ENCODE measurements at regions not wholly inside any gene's neighbourhood (a gene's known extent, or its start where the extent isn't known, plus 50 kb on each side); places are given as distances from the start of the nearest gene placed in this dataset.
"Not testable (repeated sequence)": the region's sequence is repeated elsewhere in the genome, so short reads cannot be mapped to it uniquely, and the experiment has no call there.

- no peak for DNase-seq
These were observed 56.3 kb upstream of the ZNF92 start for GRCh38 chr7:65317372-65317771.

- DNase-seq = no peak
These were observed 62.9 kb upstream of the ZNF92 start for GRCh38 chr7:65310761-65311160.

GRCh38 chr7:65308300-65308678, 65.4 kb upstream of the ZNF92 start:
- no peak for DNase-seq

- peak; percentile 16 for DNase-seq
These were observed 65.9 kb upstream of the ZNF92 start for GRCh38 chr7:65307651-65308299.

DNA sequence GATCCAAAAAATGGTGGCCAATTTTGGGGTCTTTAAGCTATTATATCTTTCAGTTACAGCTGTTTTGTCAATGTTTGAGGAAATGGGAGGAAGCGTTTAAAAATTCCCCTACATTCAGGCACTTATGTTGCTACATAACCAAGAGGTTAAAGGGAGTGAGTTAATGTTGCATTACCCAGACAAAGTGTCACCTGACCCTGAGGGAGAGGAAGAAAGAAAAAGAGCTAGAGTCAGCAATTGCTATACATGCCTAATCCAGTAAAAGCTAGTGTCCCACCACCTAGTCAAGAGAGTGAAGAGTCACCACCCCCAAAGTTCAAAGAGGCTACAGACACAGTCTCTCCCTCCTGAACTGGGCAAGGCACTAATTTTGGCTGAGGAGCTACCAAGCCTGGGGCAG, 69.5 kb upstream of the ZNF92 start:
- DNase-seq = no peak

DNA sequence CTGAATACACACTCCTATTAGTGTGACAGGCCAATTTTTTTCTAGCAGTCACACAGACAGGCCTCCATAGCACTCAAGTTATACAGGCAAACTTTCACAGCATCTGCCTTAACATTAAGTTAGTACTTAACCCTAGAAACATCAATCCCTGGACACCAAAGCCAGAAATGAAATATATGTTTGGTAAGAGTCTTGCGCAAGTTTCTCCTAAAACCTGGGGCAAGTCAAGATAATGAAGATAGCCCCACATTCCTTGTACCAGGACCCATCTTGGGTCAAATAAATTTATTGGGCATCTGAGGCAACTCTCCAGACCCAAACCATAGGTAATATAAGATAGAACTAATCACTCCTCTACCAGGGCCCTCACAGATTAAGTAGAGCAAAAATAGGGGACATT, 70.8 kb upstream of the ZNF92 start:
- DNase-seq = no peak

- DNase-seq = no peak
These were observed 72.6 kb upstream of the ZNF92 start for GRCh38 chr7:65301007-65301406.

DNA sequence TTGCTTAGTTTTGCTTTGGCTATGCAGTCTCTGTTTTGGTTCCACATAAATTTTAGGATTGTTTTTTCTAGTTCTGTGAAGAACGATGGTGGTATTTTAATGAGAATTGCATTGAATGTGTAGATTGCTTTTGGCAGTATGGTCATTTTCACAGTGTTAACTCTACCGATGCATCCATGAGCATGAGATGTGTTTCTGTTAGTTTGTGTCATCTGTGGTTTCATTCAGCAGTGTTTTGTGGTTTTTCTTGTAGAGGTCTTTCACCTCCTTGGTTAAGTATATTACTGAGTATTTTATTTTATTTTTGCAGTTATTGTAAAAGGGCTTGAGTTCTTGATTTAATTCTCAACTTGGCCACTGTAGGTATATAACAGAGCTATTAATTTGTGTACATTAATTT, 78.2 kb upstream of the ZNF92 start:
- no peak for DNase-seq

- not testable (repeated sequence) for DNase-seq
These were observed 83.3 kb upstream of the ZNF92 start for GRCh38 chr7:65290340-65290739.

DNA sequence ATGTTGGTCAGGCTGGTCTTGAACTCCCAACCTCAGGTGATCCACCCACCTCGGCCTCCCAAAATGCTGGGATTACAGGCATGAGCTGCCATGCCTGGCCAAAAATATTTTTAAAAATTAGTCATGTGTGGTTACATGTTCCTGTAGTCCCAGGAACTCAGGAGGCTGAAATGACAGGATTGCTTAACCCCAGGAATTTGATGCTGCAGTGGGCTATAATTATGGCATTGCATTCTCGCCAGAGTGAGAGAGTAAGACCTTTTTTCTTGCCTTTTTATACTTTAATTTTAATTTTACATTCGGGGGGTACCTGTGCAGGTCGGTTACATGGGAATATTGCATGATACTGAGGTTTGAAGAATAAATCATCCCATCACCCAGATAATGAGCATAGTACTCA, 86.6 kb upstream of the ZNF92 start:
- DNase-seq = no peak

GRCh38 chr7:65285906-65286864, 87.5 kb upstream of the ZNF92 start:
- DNase-seq = no peak

- DNase-seq = not testable (repeated sequence)
These were observed 88.4 kb upstream of the ZNF92 start for GRCh38 chr7:65285241-65285640.

GRCh38 chr7:65279795-65280194, 93.9 kb upstream of the ZNF92 start:
- no peak for DNase-seq

DNA sequence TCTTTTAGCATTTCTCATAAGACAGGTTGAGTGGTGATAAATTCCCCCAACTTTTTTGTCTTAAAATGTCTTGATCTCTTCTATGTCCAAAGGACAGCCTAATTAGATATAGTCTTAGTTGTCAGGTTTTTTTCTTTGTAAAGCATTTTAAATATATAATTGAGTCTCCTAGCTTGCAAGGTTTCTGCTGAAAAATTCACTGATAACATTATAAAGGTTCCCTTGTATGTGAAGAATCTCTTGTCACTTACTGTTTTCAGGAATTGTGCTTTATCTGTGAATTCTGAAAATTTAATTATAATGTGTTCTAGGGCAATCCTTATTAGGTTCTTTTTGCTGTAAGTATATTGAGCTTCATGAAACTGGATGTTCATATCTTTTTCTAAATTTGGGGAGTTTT, 96.8 kb upstream of the ZNF92 start:
- no peak for DNase-seq

- DNase-seq = not testable (repeated sequence)
These were observed 102.2 kb upstream of the ZNF92 start for GRCh38 chr7:65271502-65271901.

- no peak for DNase-seq
These were observed 104.4 kb upstream of the ZNF92 start for GRCh38 chr7:65269150-65269856.

- DNase-seq = no peak
These were observed 104.9 kb upstream of the ZNF92 start for GRCh38 chr7:65268782-65269149.

DNA sequence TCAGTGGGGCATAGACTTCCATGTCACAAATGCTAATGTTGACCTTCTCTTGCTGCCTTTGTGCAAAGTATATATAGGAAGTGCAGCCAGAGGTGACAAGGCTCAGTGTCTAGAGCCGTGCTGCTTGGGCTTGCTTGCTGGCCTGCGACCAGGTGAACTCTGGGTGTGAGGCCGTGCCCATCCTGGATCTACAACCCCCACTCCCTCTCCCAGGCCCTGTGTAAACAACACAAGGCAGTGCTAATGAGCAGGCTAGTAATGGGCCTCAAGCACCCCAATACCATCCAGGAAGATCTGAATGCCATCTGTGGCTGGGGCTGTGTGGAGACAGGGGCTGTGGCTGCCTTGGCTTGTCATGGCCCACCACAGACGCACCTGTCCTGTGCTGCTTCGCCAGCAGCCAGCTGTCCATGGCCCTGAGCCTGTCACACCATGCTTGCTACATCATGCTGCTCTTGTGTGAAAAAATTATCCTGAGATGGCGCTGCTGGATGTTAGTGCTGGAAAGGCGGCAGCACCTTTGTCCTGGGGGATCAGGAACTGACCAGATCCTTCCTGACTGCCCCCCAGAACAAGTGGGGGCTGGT, 107.6 kb upstream of the ZNF92 start:
- no peak for DNase-seq

DNA sequence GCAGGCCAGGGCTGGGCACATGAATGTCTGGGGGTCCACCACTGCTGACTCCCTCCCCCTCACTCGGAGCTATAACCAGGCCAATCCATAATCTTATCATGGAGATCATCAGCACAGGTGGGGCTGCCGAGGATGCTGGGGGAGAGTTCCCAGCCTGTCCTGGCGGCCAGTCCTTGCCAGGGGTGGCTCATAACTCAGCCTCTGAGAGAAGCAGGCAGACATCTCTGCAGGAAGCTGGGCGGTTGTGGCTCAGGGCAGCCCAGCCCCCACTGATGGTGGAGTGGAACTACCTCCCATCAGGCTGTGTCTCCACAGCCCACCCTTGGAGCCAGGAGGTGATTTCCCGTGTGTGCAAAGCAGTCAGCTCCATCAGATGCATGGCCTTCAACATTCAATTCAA, 109.4 kb upstream of the ZNF92 start:
- no peak for DNase-seq

DNA sequence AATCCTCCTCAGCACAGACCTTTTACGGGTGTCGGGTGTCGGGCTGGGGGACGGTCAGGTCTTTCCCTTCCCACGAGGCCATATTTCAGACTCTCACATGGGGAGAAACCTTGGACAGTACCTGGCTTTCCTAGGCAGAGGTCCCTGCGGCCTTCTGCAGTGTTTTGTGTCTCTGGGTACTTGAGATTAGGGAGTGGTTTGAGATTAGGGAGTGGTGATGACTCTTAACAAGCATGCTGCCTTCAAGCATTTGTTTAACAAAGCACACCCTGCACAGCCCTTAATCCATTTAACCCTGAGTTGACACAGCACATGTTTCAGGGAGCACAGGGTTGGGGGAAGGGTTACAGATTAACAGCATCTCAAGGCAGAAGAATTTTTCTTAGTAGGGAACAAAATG, 113.0 kb upstream of the ZNF92 start:
- DNase-seq = not testable (repeated sequence)

GRCh38 chr7:65259864-65260525, 113.7 kb upstream of the ZNF92 start:
- not testable (repeated sequence) for DNase-seq

- no peak for DNase-seq
These were observed 119.6 kb upstream of the ZNF92 start for GRCh38 chr7:65254061-65254460.
